Caco-2 (cell line): ENCODE measurements at regions not wholly inside any gene's neighbourhood (a gene's known extent, or its start where the extent isn't known, plus 50 kb on each side); places are given as distances from the start of the nearest gene placed in this dataset.

Source experiments
- BruUV-seq: library from RNA; stranded (reverse); fragments of 400-500 nt; replicated peaks from 2 replicates; lab custom pipeline; 2021; lab: Mats Ljungman, UMichigan
- CTCF ChIA-PET: fragments of 300-600 bp; sonication (Branson Sonifier 250); formaldehyde crosslinking; loops from one replicate; lab custom pipeline; 2022; ENCODE audit warnings: antibody characterized with exemption; lab: Charles Lee
- POLR2A ChIA-PET: fragments of 300-600 bp; sonication (Branson Sonifier 250); formaldehyde crosslinking; loops from one replicate; lab custom pipeline; 2022; ENCODE audit warnings: antibody characterized with exemption; lab: Charles Lee
- DNase-seq, 2 experiments: peaks; one replicate each; pipeline versions ENCODE4 v3.0.0 to v3.0.0-alpha.2; 2020 to 2022
- H3K27me3 ChIP-seq: replicated peaks from 2 replicates; pipeline ENCODE4 v1.6.0; 2011; ENCODE audit warnings: low read length; ENCODE audit not compliant: control insufficient read depth, insufficient read depth
- H3K36me3 ChIP-seq: 2 replicates; pipeline ENCODE4 v1.5.1; 2011; ENCODE audit warnings: low read length; ENCODE audit not compliant: control insufficient read depth, insufficient read depth
- H3K4me1 ChIP-seq: fragments of 250-450 bp; sonication (Bioruptor Pico); 2 replicates; pipeline ENCODE4 v1.5.1; 2020; ENCODE audit warnings: mild to moderate bottlenecking
- H3K4me3 ChIP-seq: 2 replicates; pipeline ENCODE4 v1.5.1; 2011; ENCODE audit warnings: low read depth, mild to moderate bottlenecking, control low read depth, low read length
- H3K9me3 ChIP-seq: fragments of 250-450 bp; sonication (Bioruptor Pico); 2 replicates; pipeline ENCODE4 v1.5.1; 2020; ENCODE audit warnings: mild to moderate bottlenecking, moderate library complexity
- H3K27ac Mint-ChIP-seq: one replicate; pipeline ENCODE4 v1.8.0; 2022; ENCODE audit warnings: mixed read lengths; ENCODE audit not compliant: unreplicated experiment
- H3K27me3 Mint-ChIP-seq: one replicate; pipeline ENCODE4 v1.8.0; 2022; ENCODE audit warnings: mixed read lengths; ENCODE audit not compliant: insufficient read depth, unreplicated experiment
- H3K36me3 Mint-ChIP-seq: one replicate; pipeline ENCODE4 v1.8.0; 2022; ENCODE audit warnings: mild to moderate bottlenecking, mixed read lengths; ENCODE audit not compliant: insufficient read depth, unreplicated experiment
- H3K4me1 Mint-ChIP-seq: one replicate; pipeline ENCODE4 v1.8.0; 2022; ENCODE audit warnings: low read depth, mixed read lengths; ENCODE audit not compliant: unreplicated experiment
- H3K4me3 Mint-ChIP-seq: one replicate; pipeline ENCODE4 v1.8.0; 2022; ENCODE audit warnings: mild to moderate bottlenecking, moderate library complexity, mixed read lengths; ENCODE audit not compliant: unreplicated experiment
- H3K9me3 Mint-ChIP-seq: one replicate; pipeline ENCODE4 v1.8.0; 2022; ENCODE audit warnings: mixed read lengths; ENCODE audit not compliant: unreplicated experiment
- intact Hi-C: fragments of 100-400 bp; cut with micrococcal nuclease; formaldehyde crosslinking; loops from one replicate; pipeline ENCODE4 v1.10.0; 2022; ENCODE audit not compliant: unreplicated experiment
- TF ChIP-seq, protein P1 (sequence below), 2 experiments: fragments of 200-600 bp in 1 of 2; IDR thresholded peaks; 1 replicate in 1 of 2; 2 replicates in 1 of 2; pipeline versions ENCODE4 v1.5.1 to v1.8.0; 2011 to 2022; ENCODE audit warnings: antibody characterized with exemption in 1 of 2, control low read depth in 1 of 2, inconsistent platforms in 1 of 2, low read depth in 1 of 2, low read length in 1 of 2, mild to moderate bottlenecking in 1 of 2, moderate library complexity in 1 of 2; ENCODE audit not compliant: insufficient read depth in 1 of 2, severe bottlenecking in 1 of 2, unreplicated experiment in 1 of 2

DNA sequence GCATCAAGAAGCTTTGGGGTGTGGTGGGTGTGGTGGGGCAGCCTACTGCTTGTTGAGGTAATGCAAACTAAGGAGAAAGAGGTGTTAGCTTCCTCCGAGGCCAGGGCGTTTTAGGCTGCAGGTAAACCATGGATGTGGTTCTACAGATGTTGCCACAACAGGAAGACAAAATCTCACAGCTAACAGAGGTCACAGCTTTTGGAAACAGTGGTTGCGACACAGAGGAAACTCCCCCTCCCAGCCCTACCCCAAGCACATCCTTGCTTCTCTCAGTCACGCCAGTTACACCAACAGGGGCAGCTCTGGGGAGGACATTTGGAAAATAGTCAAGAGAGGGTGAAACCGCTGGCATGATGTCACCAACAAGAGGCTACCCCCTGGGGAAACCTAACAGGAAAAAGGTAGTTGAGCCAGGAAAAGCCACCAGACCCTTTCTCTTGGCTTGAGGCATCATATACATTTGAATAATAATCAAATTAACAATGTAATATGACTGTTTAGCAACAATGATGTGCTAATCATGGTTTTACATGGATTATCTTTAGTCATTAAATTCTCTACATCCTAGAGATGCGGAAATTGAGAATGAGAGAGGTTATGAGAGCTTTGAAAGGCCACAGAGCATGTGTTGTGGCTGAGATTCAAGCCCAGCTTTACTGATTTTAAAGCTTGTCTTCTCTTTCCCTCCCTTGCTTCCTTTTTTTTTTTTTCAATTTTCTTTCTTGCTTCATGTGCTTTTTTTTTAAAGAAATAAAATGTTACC lies 82.2 kb upstream of the IL12B start:
- Histone ChIP-seq H3K4me1 (no peaks in the 10 kb centered on the region), H3K36me3 (no peaks in the 10 kb centered on the region), H3K9me3 (no peaks in the 10 kb centered on the region), H3K4me3 (no peak overlapping the region), H3K27me3 (no peaks in the 10 kb centered on the region; the same call in 1 of the 2 replicates)
- BruUV-seq, result no TSS peak
- Mint-ChIP-seq H3K27me3 (peaks cover 9% of the 10 kb centered on the region), H3K27ac (no peak overlapping the region), H3K4me3 (no peak overlapping the region), H3K36me3 (no peaks in the 10 kb centered on the region), H3K4me1 (no peaks in the 10 kb centered on the region), H3K9me3 (no peaks in the 10 kb centered on the region)
- POLR2A ChIA-PET, result no interaction called here
- CTCF ChIA-PET, result interaction anchor here (0.6 kb wide), 2 partner anchors 80 to 1906 kb away, joined by 3 to 4 read pairs; no protein-coding TSS in a partner anchor
- DNase-seq, result no peak
- TF ChIP-seq, protein P1, sequence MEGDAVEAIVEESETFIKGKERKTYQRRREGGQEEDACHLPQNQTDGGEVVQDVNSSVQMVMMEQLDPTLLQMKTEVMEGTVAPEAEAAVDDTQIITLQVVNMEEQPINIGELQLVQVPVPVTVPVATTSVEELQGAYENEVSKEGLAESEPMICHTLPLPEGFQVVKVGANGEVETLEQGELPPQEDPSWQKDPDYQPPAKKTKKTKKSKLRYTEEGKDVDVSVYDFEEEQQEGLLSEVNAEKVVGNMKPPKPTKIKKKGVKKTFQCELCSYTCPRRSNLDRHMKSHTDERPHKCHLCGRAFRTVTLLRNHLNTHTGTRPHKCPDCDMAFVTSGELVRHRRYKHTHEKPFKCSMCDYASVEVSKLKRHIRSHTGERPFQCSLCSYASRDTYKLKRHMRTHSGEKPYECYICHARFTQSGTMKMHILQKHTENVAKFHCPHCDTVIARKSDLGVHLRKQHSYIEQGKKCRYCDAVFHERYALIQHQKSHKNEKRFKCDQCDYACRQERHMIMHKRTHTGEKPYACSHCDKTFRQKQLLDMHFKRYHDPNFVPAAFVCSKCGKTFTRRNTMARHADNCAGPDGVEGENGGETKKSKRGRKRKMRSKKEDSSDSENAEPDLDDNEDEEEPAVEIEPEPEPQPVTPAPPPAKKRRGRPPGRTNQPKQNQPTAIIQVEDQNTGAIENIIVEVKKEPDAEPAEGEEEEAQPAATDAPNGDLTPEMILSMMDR (IDR thresholded peaks at IDR 0.05; ENCODE audit: insufficient read depth in 1 of 2, low read depth in 1 of 2, low read length in 1 of 2, severe bottlenecking in 1 of 2, unreplicated experiment in 1 of 2), result no peak
- intact Hi-C loops, result no loop called here

DNA sequence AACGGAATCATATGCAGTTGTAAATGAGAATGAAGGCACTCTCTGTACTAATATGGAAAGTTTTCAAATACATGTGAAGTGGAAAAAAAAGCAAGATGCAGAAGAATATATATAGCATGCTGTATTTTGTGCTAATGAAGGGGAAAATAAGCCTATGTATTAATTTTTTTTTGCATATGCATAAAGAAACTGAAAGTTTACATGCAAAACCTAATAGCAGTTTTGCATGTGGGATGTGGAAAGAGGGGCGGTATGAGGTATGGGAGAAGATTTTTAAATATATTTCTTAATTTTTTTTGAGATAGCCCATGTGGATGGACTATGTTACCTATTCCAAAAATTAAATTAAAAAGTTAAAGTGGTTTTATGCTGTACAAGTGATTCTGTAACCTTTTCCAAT lies 83.7 kb upstream of the IL12B start:
- no peaks in the 10 kb centered on the region for H3K4me1 Mint-ChIP-seq

DNA sequence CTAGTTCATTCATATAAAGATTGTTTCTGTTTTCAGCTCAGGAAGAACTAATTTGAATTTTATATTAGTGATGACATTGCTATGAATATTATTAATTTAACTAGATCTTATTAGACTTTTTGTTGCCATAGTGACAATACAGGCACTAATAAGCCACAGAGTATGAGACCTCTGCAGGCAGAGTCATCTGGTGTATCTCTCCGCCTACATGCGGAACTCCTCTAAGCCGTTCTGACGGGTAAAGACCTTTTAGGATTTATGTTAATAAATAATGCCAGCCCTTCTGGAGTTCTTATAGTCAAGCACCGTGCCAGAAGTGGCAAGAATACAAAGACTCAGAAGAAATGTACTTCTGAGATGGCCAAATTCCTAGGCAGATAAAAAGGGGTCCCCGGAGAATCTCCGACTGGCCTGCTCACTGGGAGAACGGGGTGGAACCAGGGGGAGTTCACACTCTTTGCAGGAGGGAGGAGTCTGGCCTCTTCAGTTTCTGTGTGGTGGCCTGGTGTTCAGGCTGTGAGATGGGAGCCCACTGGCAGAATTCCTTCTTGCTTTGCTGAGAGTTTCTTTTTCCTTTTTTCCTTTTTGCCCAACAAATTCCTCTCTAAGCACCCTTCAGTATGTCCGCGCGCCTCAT lies 85.1 kb upstream of the IL12B start:
- Mint-ChIP-seq H3K4me3 (no peak overlapping the region), H3K4me1 (no peaks in the 10 kb centered on the region), H3K27ac (no peak overlapping the region), H3K9me3 (no peaks in the 10 kb centered on the region), H3K27me3 (peaks cover 9% of the 10 kb centered on the region), H3K36me3 (no peaks in the 10 kb centered on the region)
- no peak for DNase-seq
- CTCF ChIA-PET, result no interaction called here
- no peaks in the 10 kb centered on the region for H3K4me1 ChIP-seq
- POLR2A ChIA-PET, result no interaction called here
- no peaks in the 10 kb centered on the region; the same call in 1 of the 2 replicates for H3K27me3 ChIP-seq
- H3K36me3 ChIP-seq, result no peaks in the 10 kb centered on the region
- TF ChIP-seq, protein P1 (IDR thresholded peaks at IDR 0.05; ENCODE audit: insufficient read depth in 1 of 2, low read depth in 1 of 2, low read length in 1 of 2, severe bottlenecking in 1 of 2, unreplicated experiment in 1 of 2), result no peak
- no peak overlapping the region for H3K4me3 ChIP-seq
- no TSS peak for BruUV-seq
- intact Hi-C loops, result no loop called here
- no peaks in the 10 kb centered on the region for H3K9me3 ChIP-seq

More for the DNA sequence above, 83.7 kb upstream of the IL12B start:
- intact Hi-C loops, result no loop called here
- TF ChIP-seq, protein P1 (IDR thresholded peaks at IDR 0.05; ENCODE audit: insufficient read depth in 1 of 2, low read depth in 1 of 2, low read length in 1 of 2, severe bottlenecking in 1 of 2, unreplicated experiment in 1 of 2), result no peak
- POLR2A ChIA-PET, result no interaction called here
- Histone ChIP-seq H3K9me3 (no peaks in the 10 kb centered on the region), H3K4me3 (no peak overlapping the region), H3K27me3 (no peaks in the 10 kb centered on the region; the same call in 1 of the 2 replicates), H3K4me1 (no peaks in the 10 kb centered on the region), H3K36me3 (no peaks in the 10 kb centered on the region)
- DNase-seq, result no peak
- no peak overlapping the region for H3K4me3 Mint-ChIP-seq
- H3K36me3 Mint-ChIP-seq, result no peaks in the 10 kb centered on the region
- H3K27me3 Mint-ChIP-seq, result peaks cover 9% of the 10 kb centered on the region
- CTCF ChIA-PET, result no interaction called here
- no TSS peak for BruUV-seq
- no peak overlapping the region for H3K27ac Mint-ChIP-seq
- H3K9me3 Mint-ChIP-seq, result no peaks in the 10 kb centered on the region
